ENCODE measurements at regions not wholly inside any gene's neighbourhood (a gene's known extent, or its start where the extent isn't known, plus 50 kb on each side); places are given as distances from the start of the nearest gene placed in this dataset.
"Not testable (repeated sequence)": the region's sequence is repeated elsewhere in the genome, so short reads cannot be mapped to it uniquely, and the experiment has no call there.

GRCh38 chr4:38430841-38431240 lies 233.2 kb upstream of the KLF3 start:
- DNase-seq, result no peak

DNA sequence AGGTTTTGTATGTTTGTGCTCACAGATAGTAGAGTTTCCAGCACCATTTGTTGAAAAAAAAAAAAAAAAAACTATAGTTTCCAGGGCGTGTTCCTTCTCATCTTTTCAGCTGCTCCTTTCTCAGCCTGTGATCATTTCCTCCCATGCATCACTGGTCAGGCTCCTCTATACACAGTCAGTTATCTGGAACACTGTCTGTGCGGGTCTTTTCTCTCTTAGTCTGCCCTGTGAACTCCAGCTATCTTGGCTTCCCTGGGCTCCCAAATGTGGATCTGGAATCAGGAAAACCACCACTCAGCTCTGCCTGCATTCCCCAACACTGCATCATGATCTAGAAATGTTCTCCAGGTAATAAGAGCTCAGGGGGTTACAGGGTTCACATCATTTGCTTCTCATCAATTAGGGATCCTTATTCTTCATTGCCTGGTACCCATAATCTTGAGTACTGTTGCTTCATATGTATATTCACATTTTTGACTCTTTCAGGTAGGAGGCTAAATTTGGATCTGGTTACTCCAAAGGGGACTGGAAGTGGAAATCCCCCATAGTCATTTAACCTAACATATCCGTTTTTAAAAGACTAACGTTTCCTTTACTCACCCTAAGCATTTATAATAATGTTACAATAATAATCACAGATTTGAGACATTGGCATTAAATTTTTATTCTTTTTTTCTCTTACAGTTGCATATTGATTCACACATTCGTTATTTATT lies 221.8 kb upstream of the KLF3 start:
- no peak for DNase-seq

DNA sequence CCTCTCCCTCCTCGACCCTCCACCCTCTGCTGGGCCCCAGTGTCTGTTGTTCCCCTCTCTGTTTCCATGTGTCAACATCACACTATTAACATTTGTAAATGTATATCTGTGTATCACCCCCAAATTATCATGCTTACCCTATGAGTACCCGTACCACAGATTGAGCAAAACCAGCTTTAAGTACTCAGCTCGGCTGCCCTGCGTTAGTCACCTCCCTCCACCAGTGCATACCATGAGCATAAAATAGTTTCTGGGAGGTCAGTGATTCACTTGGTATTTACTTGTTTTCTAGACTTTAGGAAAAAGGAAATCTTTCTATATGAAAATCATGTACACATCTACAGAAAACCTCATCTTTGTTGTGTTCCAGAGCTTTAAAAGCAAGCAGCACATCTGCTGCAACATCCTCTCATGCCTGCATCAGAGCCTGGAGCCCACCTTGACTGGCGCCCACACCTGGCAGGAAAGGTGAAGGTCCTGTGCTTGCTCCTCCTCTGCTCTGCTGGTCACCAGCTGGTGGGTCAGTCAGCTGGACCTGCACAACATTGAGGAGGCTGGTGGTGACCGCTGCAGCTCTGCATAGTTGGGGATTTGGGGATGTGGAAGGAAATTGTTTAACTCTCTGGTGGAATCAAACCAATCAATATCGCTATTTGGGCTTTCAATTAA lies 214.4 kb upstream of the KLF3 start:
- DNase-seq, result no peak

DNA sequence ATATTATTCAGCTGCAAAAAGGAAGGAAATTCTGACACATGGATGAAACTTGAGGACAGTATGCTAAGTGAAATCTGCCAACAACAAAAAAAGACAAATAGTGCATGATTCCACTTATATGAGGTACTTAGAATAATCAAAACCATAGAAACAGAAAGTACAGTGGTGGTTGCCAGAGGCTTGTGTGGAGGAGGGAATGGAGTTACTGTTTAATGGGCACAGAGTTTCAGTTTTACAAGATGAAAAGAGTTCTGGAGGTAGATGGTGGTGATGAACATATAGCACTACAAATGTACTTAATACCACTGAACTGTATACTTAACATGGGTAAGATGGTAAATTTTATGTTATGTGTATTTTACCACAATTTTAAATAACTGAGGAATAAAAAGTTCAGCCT lies 212.0 kb upstream of the KLF3 start:
- no peak for DNase-seq

DNA sequence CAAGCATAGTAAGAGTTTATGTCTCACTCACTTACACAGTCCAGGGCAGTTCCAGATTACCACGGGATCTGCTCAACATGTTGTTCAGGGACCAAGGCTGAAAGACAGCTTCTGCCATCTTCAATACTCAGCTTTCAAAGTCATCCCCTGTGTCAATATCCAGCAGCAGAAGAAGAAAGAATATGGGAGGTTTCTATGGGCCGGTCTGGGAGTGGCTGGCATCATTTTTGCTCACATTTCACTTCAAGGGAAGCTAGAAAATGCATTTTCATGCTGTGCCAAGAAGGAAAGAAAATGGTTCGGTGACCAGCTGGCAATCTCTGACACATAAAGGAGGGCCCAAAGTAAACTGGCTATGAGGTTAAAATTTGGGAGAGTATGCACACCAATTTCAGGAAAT lies 211.5 kb upstream of the KLF3 start:
- DNase-seq, result no peak

- no peak for DNase-seq
These were observed 210.6 kb upstream of the KLF3 start for GRCh38 chr4:38453253-38453881.

- DNase-seq, result no peak
These were observed 209.7 kb upstream of the KLF3 start for GRCh38 chr4:38454284-38454683.

DNA sequence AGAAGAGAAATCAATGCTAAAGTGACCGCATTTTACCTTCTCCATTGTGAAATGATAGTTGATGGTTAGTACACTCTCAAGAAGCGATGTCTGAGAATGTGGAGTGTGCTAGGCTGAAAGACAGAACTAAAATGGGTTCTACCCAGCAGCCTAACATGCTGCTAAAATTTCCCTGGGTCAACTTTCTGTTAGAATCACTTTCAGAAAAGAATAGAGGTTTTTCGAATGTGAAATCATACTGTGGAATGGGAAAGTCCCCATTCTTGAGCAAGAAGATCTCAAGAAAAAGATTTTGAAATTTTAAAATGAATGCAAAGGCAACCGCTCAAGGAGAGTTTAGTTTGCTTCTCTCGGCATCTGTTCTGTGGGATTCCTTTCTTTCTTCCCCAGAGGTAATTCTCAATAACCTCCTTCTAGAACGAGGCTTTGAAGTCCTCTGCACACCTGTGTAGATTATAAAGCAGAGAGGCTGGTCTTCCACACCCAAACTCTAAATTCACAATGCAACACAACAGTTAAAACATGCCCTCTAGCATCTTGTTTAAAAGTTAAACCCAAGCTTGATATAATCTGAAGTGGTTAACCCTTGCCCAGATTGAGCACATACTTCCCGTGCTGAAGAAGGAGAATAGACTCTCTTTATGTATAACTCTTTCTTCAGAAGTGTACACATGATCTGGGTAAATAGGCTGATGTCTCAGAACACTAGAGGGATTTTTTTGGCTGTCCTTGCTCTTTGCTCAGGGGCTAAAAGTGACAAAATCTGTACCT lies 208.7 kb upstream of the KLF3 start:
- DNase-seq, result no peak

DNA sequence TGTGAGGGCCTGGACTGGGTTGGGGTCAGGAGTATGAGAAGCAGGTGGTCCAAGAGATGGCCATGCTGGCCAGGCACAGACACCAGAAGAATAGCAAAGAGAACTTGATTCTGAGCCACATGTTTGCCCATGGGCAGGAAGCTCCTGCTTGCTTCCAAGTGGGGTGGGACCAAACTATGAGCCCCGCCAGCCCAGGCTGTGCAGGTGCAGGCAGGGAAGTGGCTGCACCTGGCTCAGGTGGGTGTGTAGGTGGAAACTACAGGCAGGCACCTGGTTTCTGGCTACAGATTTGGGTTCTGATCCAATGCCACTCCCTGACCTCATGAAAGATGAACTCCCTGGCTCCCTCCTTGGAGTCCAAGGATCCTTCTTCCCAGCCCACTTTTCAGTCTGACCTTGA lies 207.9 kb upstream of the KLF3 start:
- DNase-seq, result no peak

- no peak for DNase-seq
These were observed 202.7 kb upstream of the KLF3 start for GRCh38 chr4:38461342-38461741.

DNA sequence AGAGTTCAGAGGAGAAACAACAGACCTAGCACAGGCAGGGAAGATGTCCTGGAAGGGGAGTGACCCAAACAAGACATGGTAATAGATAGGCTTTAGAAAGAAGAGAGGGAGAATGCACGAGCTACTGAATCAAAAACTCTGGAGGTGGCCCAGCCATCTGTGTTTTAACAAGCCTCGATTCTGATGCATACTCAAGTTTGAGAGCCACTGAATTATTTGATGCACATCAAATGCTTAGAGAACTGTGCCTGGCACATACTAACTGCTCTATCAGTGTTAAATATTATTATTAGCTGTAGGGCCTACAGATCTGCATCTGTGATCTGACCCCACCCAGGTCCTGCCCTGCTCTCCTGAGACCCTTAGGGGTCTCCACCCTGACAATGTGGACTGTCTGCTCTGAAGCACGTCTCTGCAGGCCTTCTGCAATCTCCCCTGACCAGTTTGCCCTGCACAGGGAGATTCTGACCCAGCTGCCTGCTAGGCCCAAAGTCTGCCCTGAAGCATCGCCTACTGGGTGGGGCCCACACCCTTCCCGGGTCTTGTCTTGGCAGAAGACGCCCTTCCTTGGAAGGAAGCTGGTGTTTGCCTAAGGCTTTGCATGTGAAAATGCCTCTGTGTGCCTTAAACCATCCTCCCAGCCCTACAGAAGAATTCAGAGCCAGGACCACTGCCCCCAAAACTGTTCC lies 201.5 kb upstream of the KLF3 start:
- no peak for DNase-seq

DNA sequence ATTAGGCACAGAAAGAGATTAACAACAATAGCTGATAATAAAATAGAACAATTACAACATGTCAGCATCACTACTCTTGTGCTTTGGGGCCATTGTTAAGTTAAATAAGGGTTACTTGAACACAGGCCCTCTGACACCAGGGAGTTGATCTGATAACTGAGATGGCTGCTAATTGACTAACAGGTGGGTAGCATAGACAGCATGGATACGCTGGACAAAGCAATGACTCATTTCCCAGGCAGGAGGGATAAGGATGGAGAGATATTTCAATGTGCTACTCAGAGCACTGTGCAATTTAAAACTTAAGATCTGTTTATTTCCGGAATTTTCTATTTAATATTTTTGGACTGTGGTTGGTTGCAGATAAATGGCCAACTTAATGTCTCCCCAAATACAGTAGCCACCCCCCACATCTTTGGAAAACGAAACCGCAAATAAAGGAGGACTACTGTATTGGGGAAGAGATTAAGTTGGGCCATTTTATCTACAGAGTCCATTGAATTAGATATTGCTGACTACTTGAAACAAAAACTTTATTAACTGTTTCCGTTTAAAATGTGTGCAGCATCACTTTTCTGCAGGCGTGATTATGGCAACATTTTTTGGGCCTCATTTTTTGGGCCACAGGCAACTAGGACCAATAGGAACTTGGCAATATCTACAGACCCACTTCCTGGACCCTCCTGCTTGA lies 200.6 kb upstream of the KLF3 start:
- no peak for DNase-seq

DNA sequence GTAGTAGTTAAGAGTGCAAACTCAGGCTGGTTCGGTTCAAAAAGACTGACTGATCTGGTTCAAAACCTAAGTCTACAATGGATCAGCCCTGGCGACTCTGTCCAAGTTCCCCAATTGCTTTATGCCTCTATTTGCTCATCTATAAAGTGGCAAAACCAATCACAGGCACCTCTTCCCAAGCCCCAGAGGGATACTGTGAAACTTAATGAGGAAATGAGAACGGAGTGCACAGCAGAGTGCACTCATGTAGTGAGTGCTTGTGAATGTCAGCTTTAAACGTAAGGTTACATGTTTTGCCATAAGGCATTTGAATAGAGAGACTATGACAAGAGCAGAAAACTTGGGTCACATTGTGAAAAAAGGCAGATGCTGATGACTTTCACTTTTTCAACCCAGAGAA lies 199.7 kb upstream of the KLF3 start:
- no peak for DNase-seq

- DNase-seq, result no peak
These were observed 197.6 kb upstream of the KLF3 start for GRCh38 chr4:38466401-38466800.

DNA sequence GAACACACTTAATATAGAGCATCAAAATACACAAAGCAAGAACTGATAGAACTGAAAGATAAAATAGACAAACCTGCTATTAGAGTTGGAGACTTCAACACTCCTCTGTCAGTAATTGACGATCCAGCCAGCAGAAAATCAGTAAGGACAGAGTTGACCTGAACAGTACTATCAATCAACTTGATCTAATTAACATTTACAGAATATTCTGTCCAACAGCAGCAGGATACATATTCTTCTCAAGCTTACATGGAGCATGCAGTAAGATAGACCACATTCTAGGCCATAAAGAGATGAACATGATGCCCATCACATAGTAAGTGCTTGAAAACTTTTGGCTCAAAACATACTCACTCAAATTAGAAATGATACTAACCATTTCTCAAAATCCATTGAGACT lies 196.7 kb upstream of the KLF3 start:
- DNase-seq, result no peak

- no peak for DNase-seq
These were observed 195.6 kb upstream of the KLF3 start for GRCh38 chr4:38468339-38468866.

DNA sequence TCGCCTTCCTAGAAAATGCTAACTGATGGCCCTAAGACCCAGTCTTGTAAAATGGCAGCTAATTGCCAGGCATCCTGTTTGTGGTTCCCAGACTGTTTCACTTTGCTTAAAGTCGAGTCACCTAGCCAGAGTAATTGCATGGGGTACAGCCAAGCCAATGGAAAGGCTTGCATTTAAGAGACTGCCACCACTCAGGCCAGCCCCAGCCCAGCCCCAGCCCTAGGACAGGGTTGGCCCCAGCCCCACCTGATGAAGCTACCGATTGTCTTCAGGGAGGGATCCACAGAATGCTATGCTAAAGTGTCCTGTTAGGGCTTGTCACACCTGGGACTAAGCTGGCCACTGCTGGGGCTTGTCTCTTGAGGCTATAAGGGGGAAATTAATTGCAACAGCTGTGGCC lies 194.6 kb upstream of the KLF3 start:
- no peak for DNase-seq

DNA sequence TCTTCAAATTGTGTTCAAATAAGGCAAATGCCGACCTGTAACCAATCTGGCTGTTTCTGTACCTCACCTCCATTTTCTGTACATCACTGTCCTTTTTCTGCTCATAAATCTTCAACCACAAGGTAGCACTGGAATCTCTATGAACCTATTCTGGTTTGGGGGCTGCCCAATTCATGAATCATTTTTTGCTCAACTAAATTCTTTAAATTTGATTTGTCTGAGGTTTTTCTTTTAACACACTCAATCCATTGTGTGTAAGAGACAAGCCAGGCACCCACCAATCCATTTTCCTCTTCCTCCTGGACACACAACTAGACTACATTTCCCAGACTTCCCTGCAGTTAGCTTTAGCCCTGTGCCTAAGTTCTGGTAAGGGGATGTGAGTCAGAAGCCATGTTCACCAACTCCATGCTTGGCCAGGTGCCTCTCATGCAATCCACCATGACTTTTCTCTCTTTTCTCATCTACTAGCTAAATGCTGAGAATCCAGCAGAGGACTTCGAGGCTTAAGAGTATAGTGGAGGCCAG lies 193.2 kb upstream of the KLF3 start:
- DNase-seq, result no peak

GRCh38 chr4:38482696-38483095 lies 181.3 kb upstream of the KLF3 start:
- DNase-seq, result no peak

DNA sequence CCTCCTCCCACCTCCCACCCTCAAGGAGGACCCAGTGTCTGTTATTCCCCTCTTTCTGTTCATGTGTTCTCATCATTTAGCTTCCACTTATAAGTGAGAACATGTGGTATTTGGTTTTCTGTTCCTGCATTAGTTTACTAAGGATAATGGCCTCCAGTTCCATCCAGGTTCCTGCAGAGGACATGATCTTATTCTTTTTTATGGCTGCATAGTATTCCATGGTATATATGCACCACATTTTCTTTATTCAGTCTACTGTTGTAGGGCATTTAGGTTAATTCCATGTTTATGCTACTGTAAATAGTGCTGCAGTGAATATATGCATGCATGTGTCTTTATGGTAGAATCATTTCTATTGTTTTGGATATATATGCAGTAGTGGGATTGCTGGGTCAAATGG lies 180.4 kb upstream of the KLF3 start:
- not testable (repeated sequence) for DNase-seq

DNA sequence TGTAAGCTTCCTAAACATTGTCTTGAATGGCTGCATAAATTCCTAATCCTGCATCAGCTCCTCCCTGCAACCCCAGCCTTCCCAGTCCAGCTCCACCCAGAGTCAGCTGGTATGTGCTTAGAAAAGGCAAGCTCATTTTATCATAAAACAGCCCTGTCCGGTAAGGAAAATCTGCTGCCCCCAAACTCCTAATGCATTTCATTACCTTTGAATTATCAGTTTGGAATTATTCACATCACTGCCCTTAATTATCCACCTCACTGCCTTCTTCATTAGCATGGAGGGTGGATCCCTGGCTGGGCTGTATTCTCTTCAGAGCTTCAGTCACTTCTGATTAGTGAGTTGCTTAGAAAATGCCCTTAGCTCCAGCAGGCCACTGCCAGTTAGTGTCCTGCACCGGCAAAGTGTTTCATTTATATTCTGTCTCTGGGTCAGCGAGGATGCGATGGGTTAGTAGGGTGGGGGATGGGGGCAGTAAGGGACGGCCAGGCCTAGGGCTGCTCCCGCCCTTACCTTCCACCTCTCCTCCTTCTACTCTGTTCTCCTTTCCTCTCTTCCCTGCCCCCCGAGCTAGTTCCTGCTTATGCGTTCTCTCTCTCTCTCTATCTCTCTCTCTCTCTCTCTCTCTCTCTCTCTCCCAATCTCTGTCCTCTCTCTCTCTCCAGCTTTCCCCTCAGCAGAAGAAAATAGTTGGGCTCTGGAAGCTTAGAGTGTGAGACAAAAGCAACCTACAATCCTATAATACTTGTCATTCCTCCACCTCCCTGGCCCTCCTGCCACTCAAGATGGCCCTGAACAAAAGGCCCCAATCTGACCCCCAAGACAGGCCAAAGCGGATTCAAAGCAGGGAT lies 174.8 kb upstream of the KLF3 start:
- peak; percentile 5 for DNase-seq

All from NCI-H2171 treated with DMSO at 0.1 percent for 48 hours (cell line).